ENCODE measurements at regions not wholly inside any gene's neighbourhood (a gene's known extent, or its start where the extent isn't known, plus 50 kb on each side); places are given as distances from the start of the nearest gene placed in this dataset.

DNA sequence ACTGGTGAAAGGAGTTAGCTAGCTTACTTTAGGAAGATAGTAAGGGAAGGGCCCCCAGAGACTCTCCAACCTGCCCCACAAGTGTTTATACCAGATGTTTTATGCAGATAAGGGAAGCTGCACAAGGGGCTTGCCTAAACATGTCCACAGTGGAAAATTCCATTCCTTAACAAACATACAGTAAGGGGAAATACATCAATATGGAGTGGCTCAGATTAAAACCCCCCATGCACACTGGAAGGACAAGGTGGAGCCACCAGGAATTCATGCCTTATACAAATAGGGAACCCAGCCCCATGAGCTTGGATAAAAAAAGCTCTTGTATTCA is 106.3 kb upstream of the GPBP1 start (continued):
- TF ChIP-seq NBN (IDR thresholded peaks at IDR 0.05; ENCODE audit: low read depth) (no peak), ZFP30 (CRISPR knock-in tag; IDR thresholded peaks at IDR 0.05; ENCODE audit: borderline replicate concordance) (no peak), RBM15 (IDR thresholded peaks at IDR 0.05; ENCODE audit: insufficient read depth, low read length) (no peak), DIDO1 (tag; IDR thresholded peaks at IDR 0.05; ENCODE audit: low read depth) (no peak), SNRNP70 (optimal IDR thresholded peaks at IDR 0.05; ENCODE audit: low read depth, low read length) (no peak), ZNF134 (CRISPR knock-in tag; conservative IDR thresholded peaks at IDR 0.05) (no peak), ETV6 (IDR thresholded peaks at IDR 0.05; ENCODE audit: borderline replicate concordance in 1 of 2, low read depth in 2 of 2, low read length in 1 of 2) (no peak), ETV6 (CRISPR knock-in tag; IDR thresholded peaks at IDR 0.05; ENCODE audit: borderline replicate concordance) (no peak), ZNF23 (CRISPR knock-in tag; IDR thresholded peaks at IDR 0.05) (no peak)
- TF ChIP-seq, protein P1, sequence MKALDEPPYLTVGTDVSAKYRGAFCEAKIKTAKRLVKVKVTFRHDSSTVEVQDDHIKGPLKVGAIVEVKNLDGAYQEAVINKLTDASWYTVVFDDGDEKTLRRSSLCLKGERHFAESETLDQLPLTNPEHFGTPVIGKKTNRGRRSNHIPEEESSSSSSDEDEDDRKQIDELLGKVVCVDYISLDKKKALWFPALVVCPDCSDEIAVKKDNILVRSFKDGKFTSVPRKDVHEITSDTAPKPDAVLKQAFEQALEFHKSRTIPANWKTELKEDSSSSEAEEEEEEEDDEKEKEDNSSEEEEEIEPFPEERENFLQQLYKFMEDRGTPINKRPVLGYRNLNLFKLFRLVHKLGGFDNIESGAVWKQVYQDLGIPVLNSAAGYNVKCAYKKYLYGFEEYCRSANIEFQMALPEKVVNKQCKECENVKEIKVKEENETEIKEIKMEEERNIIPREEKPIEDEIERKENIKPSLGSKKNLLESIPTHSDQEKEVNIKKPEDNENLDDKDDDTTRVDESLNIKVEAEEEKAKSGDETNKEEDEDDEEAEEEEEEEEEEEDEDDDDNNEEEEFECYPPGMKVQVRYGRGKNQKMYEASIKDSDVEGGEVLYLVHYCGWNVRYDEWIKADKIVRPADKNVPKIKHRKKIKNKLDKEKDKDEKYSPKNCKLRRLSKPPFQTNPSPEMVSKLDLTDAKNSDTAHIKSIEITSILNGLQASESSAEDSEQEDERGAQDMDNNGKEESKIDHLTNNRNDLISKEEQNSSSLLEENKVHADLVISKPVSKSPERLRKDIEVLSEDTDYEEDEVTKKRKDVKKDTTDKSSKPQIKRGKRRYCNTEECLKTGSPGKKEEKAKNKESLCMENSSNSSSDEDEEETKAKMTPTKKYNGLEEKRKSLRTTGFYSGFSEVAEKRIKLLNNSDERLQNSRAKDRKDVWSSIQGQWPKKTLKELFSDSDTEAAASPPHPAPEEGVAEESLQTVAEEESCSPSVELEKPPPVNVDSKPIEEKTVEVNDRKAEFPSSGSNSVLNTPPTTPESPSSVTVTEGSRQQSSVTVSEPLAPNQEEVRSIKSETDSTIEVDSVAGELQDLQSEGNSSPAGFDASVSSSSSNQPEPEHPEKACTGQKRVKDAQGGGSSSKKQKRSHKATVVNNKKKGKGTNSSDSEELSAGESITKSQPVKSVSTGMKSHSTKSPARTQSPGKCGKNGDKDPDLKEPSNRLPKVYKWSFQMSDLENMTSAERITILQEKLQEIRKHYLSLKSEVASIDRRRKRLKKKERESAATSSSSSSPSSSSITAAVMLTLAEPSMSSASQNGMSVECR (CRISPR knock-in tag; IDR thresholded peaks at IDR 0.05): no peak
- TF ChIP-seq, protein P2, sequence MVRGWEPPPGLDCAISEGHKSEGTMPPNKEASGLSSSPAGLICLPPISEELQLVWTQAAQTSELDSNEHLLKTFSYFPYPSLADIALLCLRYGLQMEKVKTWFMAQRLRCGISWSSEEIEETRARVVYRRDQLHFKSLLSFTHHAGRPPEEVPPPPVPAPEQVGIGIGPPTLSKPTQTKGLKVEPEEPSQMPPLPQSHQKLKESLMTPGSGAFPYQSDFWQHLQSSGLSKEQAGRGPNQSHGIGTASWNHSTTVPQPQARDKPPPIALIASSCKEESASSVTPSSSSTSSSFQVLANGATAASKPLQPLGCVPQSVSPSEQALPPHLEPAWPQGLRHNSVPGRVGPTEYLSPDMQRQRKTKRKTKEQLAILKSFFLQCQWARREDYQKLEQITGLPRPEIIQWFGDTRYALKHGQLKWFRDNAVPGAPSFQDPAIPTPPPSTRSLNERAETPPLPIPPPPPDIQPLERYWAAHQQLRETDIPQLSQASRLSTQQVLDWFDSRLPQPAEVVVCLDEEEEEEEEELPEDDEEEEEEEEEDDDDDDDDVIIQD (CRISPR knock-in tag; IDR thresholded peaks at IDR 0.05): no peak
- TF ChIP-seq, protein P3, sequence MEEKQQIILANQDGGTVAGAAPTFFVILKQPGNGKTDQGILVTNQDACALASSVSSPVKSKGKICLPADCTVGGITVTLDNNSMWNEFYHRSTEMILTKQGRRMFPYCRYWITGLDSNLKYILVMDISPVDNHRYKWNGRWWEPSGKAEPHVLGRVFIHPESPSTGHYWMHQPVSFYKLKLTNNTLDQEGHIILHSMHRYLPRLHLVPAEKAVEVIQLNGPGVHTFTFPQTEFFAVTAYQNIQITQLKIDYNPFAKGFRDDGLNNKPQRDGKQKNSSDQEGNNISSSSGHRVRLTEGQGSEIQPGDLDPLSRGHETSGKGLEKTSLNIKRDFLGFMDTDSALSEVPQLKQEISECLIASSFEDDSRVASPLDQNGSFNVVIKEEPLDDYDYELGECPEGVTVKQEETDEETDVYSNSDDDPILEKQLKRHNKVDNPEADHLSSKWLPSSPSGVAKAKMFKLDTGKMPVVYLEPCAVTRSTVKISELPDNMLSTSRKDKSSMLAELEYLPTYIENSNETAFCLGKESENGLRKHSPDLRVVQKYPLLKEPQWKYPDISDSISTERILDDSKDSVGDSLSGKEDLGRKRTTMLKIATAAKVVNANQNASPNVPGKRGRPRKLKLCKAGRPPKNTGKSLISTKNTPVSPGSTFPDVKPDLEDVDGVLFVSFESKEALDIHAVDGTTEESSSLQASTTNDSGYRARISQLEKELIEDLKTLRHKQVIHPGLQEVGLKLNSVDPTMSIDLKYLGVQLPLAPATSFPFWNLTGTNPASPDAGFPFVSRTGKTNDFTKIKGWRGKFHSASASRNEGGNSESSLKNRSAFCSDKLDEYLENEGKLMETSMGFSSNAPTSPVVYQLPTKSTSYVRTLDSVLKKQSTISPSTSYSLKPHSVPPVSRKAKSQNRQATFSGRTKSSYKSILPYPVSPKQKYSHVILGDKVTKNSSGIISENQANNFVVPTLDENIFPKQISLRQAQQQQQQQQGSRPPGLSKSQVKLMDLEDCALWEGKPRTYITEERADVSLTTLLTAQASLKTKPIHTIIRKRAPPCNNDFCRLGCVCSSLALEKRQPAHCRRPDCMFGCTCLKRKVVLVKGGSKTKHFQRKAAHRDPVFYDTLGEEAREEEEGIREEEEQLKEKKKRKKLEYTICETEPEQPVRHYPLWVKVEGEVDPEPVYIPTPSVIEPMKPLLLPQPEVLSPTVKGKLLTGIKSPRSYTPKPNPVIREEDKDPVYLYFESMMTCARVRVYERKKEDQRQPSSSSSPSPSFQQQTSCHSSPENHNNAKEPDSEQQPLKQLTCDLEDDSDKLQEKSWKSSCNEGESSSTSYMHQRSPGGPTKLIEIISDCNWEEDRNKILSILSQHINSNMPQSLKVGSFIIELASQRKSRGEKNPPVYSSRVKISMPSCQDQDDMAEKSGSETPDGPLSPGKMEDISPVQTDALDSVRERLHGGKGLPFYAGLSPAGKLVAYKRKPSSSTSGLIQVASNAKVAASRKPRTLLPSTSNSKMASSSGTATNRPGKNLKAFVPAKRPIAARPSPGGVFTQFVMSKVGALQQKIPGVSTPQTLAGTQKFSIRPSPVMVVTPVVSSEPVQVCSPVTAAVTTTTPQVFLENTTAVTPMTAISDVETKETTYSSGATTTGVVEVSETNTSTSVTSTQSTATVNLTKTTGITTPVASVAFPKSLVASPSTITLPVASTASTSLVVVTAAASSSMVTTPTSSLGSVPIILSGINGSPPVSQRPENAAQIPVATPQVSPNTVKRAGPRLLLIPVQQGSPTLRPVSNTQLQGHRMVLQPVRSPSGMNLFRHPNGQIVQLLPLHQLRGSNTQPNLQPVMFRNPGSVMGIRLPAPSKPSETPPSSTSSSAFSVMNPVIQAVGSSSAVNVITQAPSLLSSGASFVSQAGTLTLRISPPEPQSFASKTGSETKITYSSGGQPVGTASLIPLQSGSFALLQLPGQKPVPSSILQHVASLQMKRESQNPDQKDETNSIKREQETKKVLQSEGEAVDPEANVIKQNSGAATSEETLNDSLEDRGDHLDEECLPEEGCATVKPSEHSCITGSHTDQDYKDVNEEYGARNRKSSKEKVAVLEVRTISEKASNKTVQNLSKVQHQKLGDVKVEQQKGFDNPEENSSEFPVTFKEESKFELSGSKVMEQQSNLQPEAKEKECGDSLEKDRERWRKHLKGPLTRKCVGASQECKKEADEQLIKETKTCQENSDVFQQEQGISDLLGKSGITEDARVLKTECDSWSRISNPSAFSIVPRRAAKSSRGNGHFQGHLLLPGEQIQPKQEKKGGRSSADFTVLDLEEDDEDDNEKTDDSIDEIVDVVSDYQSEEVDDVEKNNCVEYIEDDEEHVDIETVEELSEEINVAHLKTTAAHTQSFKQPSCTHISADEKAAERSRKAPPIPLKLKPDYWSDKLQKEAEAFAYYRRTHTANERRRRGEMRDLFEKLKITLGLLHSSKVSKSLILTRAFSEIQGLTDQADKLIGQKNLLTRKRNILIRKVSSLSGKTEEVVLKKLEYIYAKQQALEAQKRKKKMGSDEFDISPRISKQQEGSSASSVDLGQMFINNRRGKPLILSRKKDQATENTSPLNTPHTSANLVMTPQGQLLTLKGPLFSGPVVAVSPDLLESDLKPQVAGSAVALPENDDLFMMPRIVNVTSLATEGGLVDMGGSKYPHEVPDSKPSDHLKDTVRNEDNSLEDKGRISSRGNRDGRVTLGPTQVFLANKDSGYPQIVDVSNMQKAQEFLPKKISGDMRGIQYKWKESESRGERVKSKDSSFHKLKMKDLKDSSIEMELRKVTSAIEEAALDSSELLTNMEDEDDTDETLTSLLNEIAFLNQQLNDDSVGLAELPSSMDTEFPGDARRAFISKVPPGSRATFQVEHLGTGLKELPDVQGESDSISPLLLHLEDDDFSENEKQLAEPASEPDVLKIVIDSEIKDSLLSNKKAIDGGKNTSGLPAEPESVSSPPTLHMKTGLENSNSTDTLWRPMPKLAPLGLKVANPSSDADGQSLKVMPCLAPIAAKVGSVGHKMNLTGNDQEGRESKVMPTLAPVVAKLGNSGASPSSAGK (IDR thresholded peaks at IDR 0.05): no peak
